NB4 (cell line): ENCODE measurements at regions not wholly inside any gene's neighbourhood (a gene's known extent, or its start where the extent isn't known, plus 50 kb on each side); places are given as distances from the start of the nearest gene placed in this dataset.

ENCODE experiments used
- MYC ChIP-seq: IDR thresholded peaks from 2 replicates; pipeline ENCODE4 v1.6.1; 2011; ENCODE audit warnings: low read depth, low read length
- POLR2A ChIP-seq: IDR thresholded peaks from 2 replicates; pipeline ENCODE4 v1.6.1; 2011; ENCODE audit warnings: mild to moderate bottlenecking; ENCODE audit not compliant: insufficient read length; ENCODE audit errors: extremely low read depth
- TF ChIP-seq, protein P1 (sequence below): IDR thresholded peaks from one replicate; pipeline ENCODE4 v1.5.1; 2012; ENCODE audit warnings: low read depth, low read length

DNA sequence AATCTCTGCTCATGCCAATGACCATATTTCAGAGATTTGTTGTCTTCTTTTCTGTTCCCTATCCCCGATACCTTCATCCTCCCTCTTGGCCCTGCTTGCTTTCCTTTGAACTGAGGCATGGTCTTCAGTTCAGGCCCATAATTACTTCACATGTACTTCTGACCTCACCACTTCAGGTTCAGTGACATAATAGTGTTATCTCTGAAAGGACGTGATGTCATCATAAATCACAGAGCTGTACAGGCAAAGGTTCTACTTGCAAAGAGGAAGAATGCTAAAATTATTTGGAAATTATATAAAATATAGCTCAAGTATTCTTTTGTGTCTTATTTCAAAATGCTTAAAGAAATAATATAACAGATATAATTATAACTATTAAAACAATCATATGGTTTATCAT is 230.3 kb upstream of the ESRRG start:
- TF ChIP-seq, protein P1, sequence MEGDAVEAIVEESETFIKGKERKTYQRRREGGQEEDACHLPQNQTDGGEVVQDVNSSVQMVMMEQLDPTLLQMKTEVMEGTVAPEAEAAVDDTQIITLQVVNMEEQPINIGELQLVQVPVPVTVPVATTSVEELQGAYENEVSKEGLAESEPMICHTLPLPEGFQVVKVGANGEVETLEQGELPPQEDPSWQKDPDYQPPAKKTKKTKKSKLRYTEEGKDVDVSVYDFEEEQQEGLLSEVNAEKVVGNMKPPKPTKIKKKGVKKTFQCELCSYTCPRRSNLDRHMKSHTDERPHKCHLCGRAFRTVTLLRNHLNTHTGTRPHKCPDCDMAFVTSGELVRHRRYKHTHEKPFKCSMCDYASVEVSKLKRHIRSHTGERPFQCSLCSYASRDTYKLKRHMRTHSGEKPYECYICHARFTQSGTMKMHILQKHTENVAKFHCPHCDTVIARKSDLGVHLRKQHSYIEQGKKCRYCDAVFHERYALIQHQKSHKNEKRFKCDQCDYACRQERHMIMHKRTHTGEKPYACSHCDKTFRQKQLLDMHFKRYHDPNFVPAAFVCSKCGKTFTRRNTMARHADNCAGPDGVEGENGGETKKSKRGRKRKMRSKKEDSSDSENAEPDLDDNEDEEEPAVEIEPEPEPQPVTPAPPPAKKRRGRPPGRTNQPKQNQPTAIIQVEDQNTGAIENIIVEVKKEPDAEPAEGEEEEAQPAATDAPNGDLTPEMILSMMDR = no peak
- TF ChIP-seq POLR2A = no peak
- TF ChIP-seq MYC = no peak
